ENCODE measurements at regions not wholly inside any gene's neighbourhood (a gene's known extent, or its start where the extent isn't known, plus 50 kb on each side); places are given as distances from the start of the nearest gene placed in this dataset.

GRCh38 chr2:139196754-139197153, 416.6 kb upstream of the NXPH2 start:
- H2AFZ ChIP-seq (ENCODE audit: low read length): no peak overlapping the region
- H3K4me1 ChIP-seq (ENCODE audit: insufficient read depth, low read length, poor library complexity, severe bottlenecking): no peaks in the 10 kb centered on the region
- no peaks in the 10 kb centered on the region for H3K36me3 ChIP-seq (ENCODE audit: insufficient read depth, low read length)
- no peak overlapping the region for H3K9ac ChIP-seq (ENCODE audit: low read depth, low read length, poor library complexity, severe bottlenecking)
- no peak overlapping the region for H3K4me3 ChIP-seq (ENCODE audit: low read length, poor library complexity, severe bottlenecking)
- no peaks in the 10 kb centered on the region for H3K79me2 ChIP-seq (ENCODE audit: insufficient read depth, low read length)
- H4K20me1 ChIP-seq (ENCODE audit: insufficient read depth, low read length, poor library complexity, severe bottlenecking): no peaks in the 10 kb centered on the region
- H3K4me2 ChIP-seq (ENCODE audit: low read depth, low read length, poor library complexity, severe bottlenecking): no peak overlapping the region
- TF ChIP-seq EZH2phosphoT487 (IDR thresholded peaks at IDR 0.05; ENCODE audit: borderline replicate concordance) (no peak), CTCF (conservative IDR thresholded peaks at IDR 0.05; ENCODE audit: low read length) (no peak)
- no peaks in the 10 kb centered on the region for H3K27me3 ChIP-seq (ENCODE audit: insufficient read depth, low read length, poor library complexity, severe bottlenecking)
- H3K9me2 ChIP-seq (replicated peaks; ENCODE audit: low read depth, low read length): no peaks in the 10 kb centered on the region
- no peaks in the 10 kb centered on the region for H3F3A ChIP-seq (ENCODE audit: low read depth)
- no peaks in the 10 kb centered on the region for H3K9me3 ChIP-seq (ENCODE audit: insufficient read depth, low read depth, low read length)

GRCh38 chr2:139194546-139194945, 414.4 kb upstream of the NXPH2 start:
- Histone ChIP-seq H3K4me1 (ENCODE audit: insufficient read depth, low read length, poor library complexity, severe bottlenecking) (no peaks in the 10 kb centered on the region), H3K9ac (ENCODE audit: low read depth, low read length, poor library complexity, severe bottlenecking) (no peak overlapping the region), H3K27me3 (ENCODE audit: insufficient read depth, low read length, poor library complexity, severe bottlenecking) (no peaks in the 10 kb centered on the region), H3K79me2 (ENCODE audit: insufficient read depth, low read length) (no peaks in the 10 kb centered on the region), H3K36me3 (ENCODE audit: insufficient read depth, low read length) (no peaks in the 10 kb centered on the region), H3F3A (ENCODE audit: low read depth) (no peaks in the 10 kb centered on the region), H3K4me2 (ENCODE audit: low read depth, low read length, poor library complexity, severe bottlenecking) (no peak overlapping the region), H4K20me1 (ENCODE audit: insufficient read depth, low read length, poor library complexity, severe bottlenecking) (no peaks in the 10 kb centered on the region), H3K9me2 (replicated peaks; ENCODE audit: low read depth, low read length) (no peaks in the 10 kb centered on the region), H2AFZ (ENCODE audit: low read length) (no peak overlapping the region), H3K4me3 (ENCODE audit: low read length, poor library complexity, severe bottlenecking) (no peak overlapping the region), H3K9me3 (ENCODE audit: insufficient read depth, low read depth, low read length) (no peaks in the 10 kb centered on the region)
- TF ChIP-seq EZH2phosphoT487 (IDR thresholded peaks at IDR 0.05; ENCODE audit: borderline replicate concordance) (no peak), CTCF (conservative IDR thresholded peaks at IDR 0.05; ENCODE audit: low read length) (no peak)

GRCh38 chr2:139177041-139177440, 396.9 kb upstream of the NXPH2 start:
- H3K4me1 ChIP-seq (ENCODE audit: insufficient read depth, low read length, poor library complexity, severe bottlenecking): no peaks in the 10 kb centered on the region
- H3K79me2 ChIP-seq (ENCODE audit: insufficient read depth, low read length): no peaks in the 10 kb centered on the region
- TF ChIP-seq CTCF (conservative IDR thresholded peaks at IDR 0.05; ENCODE audit: low read length) (no peak), EZH2phosphoT487 (IDR thresholded peaks at IDR 0.05; ENCODE audit: borderline replicate concordance) (no peak)
- no peak overlapping the region for H3K9ac ChIP-seq (ENCODE audit: low read depth, low read length, poor library complexity, severe bottlenecking)
- no peaks in the 10 kb centered on the region for H3K36me3 ChIP-seq (ENCODE audit: insufficient read depth, low read length)
- H3K4me3 ChIP-seq (ENCODE audit: low read length, poor library complexity, severe bottlenecking): no peak overlapping the region
- no peaks in the 10 kb centered on the region for H3K9me2 ChIP-seq (replicated peaks; ENCODE audit: low read depth, low read length)
- H4K20me1 ChIP-seq (ENCODE audit: insufficient read depth, low read length, poor library complexity, severe bottlenecking): no peaks in the 10 kb centered on the region
- H3F3A ChIP-seq (ENCODE audit: low read depth): no peaks in the 10 kb centered on the region
- no peaks in the 10 kb centered on the region for H3K27me3 ChIP-seq (ENCODE audit: insufficient read depth, low read length, poor library complexity, severe bottlenecking)
- H3K4me2 ChIP-seq (ENCODE audit: low read depth, low read length, poor library complexity, severe bottlenecking): no peak overlapping the region
- H3K9me3 ChIP-seq (ENCODE audit: insufficient read depth, low read depth, low read length): no peaks in the 10 kb centered on the region
- H2AFZ ChIP-seq (ENCODE audit: low read length): no peak overlapping the region
